Testis (tissue), 2 donors: ENCODE measurements at regions not wholly inside any gene's neighbourhood (a gene's known extent, or its start where the extent isn't known, plus 50 kb on each side); places are given as distances from the start of the nearest gene placed in this dataset.
A peak's percentile ranks its signal among the peaks of the same experiment; 100 is the strongest.

ENCODE experiments used
- POLR2A ChIP-seq: fragments of 450-650 bp; IDR thresholded peaks from one replicate; pipeline ENCODE4 v1.6.1; 2017; ENCODE audit warnings: antibody characterized with exemption, mild to moderate bottlenecking, moderate library complexity
- TF ChIP-seq, protein P1 (sequence below), 3 experiments: fragments of 450-650 bp in 2 of 3; fragments of 200-600 bp in 1 of 3; sonication (generic) in 1 of 3; IDR thresholded peaks; one replicate each; pipeline ENCODE4 v1.5.1; 2016 to 2019; ENCODE audit warnings: antibody characterized with exemption in 3 of 3, mild to moderate bottlenecking in 2 of 3, moderate library complexity in 1 of 3

DNA sequence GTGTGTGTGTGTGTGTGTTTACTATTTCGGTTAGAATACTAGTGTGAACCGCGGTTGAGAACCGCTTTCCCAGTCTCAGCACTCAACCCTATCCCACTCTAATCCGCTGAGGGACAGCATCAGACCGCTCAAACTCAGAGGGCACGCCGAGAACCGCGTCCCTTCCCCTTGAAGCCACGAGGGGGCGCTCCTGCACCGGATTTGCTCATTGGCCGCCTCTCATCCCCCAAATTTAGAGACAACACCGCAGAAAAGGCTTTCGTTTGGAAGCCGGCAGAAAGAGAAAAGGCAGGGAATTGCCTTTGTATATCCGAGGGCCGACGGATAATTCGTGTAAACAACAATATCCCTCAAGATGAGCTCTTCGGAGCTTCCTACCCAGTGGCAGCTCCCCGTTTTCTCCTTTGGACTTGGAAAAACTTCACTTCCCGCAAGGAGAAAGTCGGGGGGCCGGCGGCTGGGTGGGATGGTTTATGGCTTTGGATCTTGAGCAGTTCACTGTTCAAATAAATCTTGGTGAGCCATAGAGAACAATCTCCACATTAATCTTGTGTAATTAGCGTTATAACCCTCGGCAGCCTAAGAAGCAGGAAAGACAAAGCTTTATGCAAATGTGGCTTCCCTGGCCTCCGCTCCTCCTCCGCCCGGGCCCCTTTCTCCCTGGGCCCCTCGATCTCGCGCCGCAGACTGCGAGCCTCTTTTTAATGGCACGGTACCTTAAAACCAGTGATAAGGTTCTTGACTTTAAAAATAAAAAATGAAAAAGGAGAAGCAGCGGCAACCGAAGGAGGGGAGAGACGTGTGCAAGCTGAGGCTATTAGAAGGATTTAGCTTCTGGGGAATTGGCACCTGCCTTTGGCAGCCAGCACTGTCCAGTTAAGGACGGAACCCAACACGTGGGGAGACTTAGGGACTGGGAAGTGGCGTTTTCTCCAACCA is 296.8 kb downstream of the PARP8 start:
- TF ChIP-seq, protein P1, sequence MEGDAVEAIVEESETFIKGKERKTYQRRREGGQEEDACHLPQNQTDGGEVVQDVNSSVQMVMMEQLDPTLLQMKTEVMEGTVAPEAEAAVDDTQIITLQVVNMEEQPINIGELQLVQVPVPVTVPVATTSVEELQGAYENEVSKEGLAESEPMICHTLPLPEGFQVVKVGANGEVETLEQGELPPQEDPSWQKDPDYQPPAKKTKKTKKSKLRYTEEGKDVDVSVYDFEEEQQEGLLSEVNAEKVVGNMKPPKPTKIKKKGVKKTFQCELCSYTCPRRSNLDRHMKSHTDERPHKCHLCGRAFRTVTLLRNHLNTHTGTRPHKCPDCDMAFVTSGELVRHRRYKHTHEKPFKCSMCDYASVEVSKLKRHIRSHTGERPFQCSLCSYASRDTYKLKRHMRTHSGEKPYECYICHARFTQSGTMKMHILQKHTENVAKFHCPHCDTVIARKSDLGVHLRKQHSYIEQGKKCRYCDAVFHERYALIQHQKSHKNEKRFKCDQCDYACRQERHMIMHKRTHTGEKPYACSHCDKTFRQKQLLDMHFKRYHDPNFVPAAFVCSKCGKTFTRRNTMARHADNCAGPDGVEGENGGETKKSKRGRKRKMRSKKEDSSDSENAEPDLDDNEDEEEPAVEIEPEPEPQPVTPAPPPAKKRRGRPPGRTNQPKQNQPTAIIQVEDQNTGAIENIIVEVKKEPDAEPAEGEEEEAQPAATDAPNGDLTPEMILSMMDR (IDR thresholded peaks at IDR 0.05): peak; percentile 79 to 87 (median 82)
- TF ChIP-seq POLR2A: no peak
